GM19035 (cell line): ENCODE measurements at regions not wholly inside any gene's neighbourhood (a gene's known extent, or its start where the extent isn't known, plus 50 kb on each side); places are given as distances from the start of the nearest gene placed in this dataset.
A peak's percentile ranks its signal among the peaks of the same experiment; 100 is the strongest.

ENCODE experiments used
- ATAC-seq: cut with Tn5 transposase; IDR thresholded peaks from one replicate; pipeline ENCODE4 v1.9.1; 2021; ENCODE audit not compliant: unreplicated experiment

DNA sequence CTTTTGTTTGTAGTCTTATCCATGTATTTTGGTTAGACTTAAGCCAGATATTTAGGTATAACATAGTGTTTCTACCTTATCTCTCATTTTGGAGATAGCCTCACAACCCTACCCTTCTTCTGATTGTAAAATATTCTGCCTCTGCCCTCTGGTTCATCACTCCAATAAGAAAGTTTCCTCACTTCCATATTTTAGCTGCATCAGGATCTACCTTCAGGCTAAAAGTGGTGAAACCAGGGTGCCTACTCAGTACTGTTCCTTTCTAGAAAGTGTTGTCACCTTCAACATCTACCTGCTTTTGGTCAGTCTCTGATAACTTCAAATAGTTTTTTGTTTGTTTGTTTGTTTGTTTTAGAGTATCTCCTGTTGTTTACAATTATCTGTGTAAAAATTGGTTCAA, 294.6 kb downstream of the ANXA1 start:
- ATAC-seq = no peak

DNA sequence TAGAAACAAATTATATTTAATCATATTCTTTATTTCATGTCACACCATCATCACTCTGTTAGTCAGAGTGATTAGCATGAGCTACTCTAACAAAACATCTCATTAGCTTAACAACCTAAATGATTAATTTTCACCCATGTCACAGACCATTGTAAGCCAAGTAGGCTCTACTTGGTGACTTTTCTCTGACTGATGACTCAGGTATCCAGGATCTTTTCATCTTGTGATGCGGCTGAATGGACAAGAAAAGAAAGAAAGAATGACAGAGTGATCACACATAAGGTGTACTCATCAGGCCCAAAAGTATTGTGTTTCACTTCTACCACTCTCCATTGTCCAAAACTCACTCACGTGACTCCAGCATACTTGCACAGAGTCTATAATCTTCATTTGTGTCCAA, 299.3 kb downstream of the ANXA1 start:
- ATAC-seq = no peak

DNA sequence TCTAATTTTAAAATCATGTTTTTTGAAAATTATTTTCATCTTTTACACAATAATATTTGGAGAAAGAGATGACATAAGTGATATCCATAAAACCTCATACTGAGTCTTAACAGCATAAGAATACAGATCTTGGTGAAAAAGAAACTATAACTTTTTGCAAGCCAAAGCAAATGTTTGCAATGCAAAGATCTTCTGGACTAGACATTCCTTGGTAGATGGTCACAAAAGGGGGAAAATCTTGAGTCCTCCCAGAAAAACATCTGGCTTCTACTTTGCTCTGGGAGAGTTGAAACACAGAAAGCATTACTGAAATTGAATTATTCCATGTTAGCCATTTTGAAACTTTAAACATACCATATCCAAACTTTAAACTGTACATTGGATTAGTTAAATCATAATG, 308.2 kb downstream of the ANXA1 start:
- no peak for ATAC-seq

DNA sequence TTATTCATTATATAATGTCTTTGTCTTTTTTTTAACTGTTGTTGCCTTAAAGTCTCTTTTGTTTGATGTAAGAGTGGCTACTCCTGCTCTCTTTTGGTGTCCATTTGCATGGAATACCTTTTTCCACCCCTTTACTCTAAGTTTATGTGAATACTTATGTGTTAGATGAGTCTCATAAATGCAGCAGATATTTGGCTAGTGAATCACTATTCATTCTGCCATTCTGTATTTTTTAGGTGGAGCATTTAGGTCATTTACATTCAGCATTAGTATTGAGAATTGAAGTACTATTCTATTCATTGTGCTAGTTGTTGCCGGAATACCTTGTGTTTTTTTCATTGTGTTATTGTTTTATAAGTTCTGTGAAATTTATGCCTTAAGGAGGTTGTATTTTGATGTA, 317.1 kb downstream of the ANXA1 start:
- no peak for ATAC-seq

DNA sequence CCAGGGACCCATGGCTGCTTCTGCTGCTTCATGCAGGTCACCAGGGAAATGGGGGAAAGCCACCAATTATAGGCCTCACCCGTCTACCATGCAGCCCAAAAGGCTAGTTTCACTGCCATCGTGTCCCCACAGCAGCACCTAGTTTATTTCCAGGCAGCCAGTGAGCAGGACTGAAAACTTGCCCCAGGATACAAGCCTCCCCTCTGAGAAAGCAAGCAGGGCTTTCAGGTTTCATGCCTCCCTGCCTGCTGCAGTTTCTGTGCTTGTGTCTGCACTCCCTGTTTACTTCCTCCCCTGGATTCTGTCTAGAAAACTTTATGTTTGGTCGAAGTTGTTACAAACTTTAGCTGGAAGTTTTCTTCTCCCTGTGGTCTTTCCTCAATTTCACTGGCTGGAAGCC, 319.1 kb downstream of the ANXA1 start:
- ATAC-seq = no peak

DNA sequence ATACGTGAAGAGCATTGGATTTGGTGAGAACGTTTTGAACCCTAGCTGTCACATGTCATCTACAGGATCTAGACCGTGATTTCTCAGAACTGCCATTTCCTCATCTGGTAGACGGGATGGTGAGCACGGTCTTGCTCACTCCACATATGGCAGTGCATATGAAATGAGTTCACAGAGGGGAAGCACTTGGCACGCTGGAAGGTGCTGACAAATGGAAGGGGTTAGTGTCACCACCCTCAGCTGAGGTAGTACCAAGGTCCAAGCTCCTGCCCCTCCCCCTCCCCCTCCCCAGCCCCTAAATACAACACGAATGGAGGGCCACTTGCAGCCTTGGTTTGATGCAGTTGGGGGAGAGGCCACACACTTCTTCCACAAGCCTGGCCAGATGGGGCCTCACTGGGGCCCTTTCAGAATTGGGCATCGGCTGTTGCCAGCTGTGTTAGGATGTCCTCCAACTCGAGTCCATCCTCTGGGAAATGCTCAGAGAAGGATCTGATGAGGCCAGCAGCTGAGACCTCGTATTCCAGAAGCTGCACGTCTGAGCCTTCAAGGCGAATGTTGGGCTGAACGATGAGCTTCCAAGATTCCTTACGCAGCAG, 322.4 kb downstream of the ANXA1 start:
- ATAC-seq = no peak

DNA sequence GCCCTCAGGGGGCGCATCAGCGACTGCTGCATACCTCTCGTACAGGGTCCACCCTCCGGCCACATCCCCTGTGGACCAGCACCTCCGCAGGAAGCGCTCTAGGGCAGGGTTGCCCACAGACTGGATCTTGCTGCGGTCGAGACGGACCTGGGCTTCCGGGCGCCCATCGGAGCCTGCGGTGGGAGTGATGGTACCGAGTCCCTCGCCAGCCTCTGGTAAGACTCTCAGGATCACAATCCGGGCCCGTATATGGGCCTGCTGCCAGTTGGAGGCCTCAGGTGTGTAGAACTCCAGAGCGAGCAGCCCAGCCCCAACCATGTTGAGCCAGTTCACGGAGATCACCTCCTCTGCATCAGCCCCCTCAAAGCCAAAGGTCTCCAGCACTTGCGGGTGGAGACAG, 323.0 kb downstream of the ANXA1 start:
- ATAC-seq = no peak

DNA sequence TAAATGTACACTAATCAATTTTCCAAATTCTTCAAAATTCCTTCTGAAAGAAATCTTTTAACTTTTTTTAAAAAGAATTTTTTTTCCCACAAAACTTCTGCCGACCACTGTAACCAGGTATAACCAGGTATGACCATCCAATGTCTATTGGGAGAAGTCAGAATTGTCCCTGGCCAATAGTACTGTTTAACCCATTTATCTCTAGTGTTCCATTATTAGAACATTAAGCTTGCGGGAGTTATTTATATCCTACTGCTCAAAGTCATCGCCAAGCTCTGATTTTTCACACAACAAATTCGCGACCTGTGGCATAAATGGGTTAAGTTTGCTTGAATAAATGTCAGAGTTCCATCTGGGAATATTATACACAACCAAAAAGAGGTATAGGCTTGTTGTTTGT, 343.2 kb downstream of the ANXA1 start:
- no peak for ATAC-seq

DNA sequence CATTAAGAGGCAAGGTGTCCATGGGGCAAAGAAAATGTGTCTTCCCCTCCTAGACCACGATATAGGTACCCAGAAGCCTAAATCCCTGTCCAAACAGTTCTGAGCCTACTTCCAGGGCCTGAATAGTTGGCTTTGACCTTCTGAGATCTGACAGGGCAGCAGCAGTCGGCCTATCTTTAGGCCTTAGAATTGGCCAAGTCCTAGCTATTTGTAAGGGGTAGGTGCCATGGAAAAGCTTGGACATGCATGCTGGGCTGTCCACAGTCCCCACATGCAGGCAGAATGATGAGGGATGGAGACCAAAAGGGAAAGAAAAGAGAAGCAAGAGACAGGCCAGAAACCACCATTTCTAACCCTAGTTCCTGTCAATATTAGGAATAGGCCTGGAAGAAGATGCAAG, 346.1 kb downstream of the ANXA1 start:
- no peak for ATAC-seq

DNA sequence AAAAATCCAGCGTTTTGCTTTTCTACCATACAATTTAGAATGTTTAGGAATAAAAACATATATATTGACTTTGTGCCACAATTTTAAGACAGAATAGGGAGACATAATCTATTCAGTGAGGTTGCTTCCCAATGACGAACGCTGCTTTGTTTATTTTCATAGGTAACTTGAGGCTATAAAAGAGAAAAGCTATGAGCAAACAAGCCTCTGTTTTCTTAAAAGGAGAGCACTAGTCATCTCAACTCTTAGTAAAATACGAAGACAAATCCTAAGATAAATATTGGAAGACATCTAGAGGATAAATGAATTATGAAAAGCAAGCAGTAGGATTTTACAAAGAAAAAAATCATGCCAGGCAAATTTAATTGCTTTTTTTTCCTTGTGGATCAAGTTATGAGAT, 363.6 kb downstream of the ANXA1 start:
- ATAC-seq = no peak

DNA sequence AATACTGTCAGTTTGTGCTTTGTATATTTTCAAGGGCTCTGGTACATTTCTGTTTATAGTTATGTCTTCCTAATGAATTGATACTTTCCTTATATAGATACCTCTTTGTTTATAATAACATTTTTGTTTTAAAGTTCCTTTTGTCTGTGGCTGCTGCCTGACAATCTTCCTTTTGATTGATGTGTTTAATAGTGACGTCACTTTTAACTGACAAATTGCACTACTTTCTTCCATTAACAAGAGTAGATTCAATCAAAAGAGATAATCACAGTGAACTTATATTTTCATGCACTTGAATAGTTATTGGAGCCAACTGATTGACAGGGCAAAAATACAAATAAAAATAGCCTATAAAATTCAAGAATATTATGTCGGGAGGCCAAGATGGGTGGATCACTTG, 371.7 kb downstream of the ANXA1 start:
- ATAC-seq = no peak

DNA sequence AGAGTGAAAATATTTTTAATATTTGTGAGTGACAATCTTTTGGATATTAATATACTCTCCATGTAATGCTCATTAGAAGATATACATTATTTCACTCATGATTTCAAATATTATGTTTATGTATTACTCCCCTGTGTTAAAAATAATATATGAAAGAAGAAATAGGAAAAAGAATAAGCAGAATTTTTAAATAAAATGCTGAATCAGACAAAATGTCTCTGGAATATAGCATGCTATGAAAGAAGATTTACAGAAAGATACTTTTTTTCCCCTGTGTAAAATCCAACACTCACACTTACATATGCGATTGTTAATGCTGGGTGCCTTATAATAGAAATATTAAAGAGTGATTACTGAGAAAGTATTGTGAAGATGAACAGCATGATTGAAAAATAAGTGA, 373.7 kb downstream of the ANXA1 start:
- ATAC-seq = no peak

DNA sequence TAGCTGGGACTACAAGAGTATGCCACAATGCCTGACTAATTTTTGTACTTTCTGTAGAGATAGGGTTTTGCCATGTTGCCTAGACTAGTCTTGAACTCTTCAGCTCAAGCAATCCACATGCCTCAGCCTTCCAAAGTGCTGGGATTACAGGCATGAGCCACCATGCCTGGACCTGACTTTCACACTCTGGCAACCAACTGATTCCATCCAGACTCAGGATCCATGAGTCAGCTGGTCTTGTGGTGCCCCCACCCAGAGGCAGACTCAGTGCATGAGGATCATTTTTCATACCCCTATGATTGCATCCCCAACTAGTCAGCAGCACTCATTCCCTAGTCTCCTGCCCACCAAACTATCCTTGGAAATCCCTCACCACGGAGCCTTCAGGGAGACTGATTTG, 375.9 kb downstream of the ANXA1 start:
- no peak for ATAC-seq

DNA sequence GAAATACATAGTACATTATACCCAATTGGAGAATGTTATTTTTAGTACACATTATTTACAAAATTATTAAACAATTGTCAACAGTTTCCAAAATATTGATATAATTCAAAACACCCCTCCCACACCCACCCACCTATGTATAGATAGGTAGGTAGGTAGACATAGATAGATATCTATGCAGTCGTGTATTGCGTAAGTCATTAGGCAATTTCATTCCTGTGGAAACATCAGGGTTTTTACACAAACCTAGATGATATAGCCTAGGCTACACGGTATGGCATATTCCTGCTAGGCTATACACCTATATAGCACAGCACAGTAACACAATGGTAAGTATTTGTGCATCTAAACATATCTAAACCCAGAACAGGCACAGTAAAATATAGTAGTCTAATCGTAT, 377.3 kb downstream of the ANXA1 start:
- ATAC-seq = no peak

DNA sequence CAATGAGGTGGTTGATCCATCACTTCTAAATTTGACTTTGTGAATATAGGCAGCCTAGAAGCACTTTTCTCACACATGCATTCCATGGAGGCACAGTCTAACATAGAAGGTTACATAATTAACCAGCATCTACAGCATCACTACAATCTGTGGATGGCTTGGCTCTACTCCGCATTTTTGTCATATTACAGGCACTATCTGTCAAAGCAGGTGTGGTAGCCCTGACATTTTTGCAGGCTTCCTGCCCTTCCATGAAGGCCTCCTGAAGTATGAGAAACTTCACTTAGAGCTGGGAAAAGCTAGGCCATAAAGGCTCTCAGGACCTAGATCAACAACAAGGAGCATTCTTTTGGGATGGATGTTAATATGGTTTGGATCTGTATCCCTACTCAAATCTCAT, 378.0 kb downstream of the ANXA1 start:
- ATAC-seq = no peak

DNA sequence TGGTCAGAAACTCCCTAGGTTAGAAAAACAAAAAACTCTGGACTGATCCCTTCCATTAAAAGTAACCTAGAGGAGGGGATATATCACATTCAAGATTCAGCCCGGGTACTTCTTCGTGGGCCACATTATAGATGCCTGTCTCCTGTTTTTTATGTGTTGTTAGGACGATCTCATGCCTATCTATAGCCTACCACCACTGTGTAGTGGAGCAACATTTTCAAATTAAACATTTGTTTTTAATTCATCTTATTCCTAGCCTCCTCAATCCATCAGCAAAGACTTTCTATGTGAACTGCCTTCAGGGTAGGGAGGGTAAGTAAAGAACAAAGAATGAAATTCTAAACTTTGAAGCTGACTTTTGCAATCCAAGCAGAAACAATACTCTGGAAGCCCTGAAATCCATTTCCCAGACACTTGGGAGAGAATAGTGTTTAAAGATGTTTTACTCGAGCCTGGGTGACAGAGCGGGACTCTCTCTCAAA, 379.4 kb downstream of the ANXA1 start:
- ATAC-seq = no peak

DNA sequence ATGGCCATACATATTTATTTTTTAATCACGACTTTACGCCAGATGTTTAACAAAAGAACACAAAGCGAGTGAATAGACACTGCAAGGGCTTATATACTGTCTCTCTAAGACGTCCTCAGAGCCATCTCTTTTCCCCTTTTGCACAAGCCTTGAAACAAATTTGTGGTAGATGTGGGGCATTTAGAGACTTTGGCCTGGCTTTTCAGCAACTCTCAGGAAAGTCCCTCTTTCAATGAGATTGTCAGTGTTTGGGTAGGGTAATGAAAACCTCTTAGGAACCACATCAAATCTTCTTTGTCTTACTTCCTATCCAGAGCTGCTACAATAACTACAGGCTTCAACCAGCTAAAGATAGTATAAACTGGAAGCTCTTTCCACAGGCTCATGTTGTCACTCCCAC, 380.0 kb downstream of the ANXA1 start:
- ATAC-seq = peak; percentile 73

DNA sequence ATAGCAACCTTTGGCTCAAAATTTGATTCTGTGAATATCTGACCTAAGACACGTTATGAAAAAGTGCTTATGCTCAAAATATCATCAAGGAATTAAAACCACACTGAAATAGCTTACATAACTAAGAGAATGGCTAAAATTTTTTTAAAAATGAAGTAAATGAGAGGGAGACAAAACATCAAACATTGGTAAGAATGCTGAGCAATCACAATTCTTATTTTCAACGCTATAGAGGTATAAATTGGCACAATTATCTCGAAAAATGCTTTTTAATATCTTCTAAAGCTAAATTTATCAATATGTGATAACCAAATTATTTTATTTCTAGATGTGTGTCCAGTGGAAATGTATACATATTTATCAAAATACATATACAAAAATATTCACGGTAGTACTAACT, 381.3 kb downstream of the ANXA1 start:
- no peak for ATAC-seq

DNA sequence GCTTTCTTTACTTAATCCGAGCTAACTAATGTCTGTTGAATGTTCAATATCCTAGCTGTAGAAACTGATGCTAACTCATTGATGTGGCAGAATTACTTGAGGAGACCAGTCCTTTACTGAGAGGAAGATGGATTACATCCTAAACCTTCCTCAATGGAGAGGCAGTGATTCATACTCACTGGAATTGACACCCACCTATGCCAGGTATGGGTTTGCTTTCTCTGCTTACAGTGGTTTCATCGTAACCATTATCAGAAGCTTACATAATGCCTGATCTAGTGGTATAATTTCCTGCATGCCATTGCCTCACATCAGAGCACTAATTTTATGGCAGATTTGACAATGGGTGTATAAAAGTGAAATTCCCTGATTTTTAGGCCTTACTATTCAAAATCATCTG, 384.7 kb downstream of the ANXA1 start:
- no peak for ATAC-seq

DNA sequence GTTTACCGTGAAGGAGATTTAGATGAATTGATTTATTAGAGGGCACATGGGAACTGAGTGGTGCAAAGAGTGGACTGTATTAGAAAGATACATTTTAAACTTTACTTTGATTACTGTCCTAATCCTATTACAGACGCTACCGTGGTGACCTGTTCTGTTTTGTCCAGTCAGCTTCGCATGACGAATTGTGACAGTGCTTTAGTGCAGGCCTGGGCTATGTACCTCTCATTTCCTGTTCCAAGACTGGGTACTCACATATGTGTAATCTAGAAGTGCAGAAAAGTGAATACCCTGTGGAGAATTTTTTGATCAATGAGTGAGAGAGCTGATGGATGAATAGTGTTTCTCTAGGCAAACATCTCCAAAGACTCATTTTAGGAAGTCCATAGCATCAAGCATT, 385.9 kb downstream of the ANXA1 start:
- ATAC-seq = no peak

DNA sequence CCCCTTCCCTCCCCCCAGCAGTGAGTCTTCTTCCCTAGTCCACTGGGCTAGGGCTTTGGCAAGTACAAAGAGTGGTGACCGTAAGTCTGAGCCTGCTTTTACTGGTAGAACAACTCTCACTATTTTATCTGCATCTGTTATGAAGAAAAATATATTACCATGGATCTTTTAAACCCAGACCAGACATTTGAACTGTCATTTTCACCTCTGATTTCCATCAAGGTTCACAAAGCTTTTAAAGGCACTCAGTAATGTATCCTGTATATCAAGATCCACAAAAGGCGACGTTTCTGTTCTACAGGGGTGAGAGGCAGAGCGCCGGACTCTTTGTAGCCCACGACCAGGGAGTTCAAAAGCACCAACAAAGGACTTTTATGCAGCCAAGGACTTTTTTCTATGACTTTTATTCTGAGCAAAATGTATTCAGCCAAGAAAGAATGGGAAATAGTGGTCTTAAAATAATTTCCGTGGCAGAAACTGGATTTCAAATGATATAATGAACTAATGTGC, 388.3 kb downstream of the ANXA1 start:
- ATAC-seq = no peak

DNA sequence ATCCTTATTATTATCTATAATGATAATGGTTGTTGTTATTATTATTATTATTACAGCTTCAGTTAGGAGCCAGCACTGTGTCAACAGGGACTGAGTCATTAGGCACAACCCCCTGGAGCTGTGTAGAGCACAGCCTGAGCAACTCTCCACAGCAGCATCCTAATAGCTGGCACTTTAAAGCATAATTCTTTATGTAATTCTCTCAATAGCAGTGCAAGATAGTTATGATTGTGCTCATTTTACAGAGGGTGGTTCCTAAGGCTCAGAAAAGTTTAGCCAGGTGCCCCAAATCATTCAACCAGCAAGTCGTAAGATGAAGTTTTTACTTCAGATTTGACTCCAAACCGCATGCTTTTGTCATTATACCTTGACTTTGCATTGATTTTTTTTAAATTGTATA, 390.3 kb downstream of the ANXA1 start:
- ATAC-seq = peak; percentile 45

DNA sequence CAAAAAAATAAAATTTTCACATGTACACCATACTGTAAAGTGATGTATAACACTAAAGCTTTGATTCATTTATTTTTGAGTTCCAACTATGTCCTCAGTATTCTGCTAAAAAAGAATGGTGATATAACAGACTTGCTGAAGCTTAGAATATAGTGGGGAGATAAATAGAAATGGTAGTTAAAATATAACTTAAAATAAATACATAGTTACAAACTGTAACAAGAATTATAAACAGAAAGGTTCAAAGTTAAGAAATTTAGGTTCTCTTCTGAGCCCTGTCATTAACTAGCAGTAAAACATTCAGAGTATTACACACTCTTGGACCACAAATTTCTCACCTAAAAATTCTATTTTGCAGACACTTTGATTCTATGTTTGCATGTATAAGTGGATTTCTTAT, 392.1 kb downstream of the ANXA1 start:
- no peak for ATAC-seq
